ENCODE measurements at regions not wholly inside any gene's neighbourhood (a gene's known extent, or its start where the extent isn't known, plus 50 kb on each side); places are given as distances from the start of the nearest gene placed in this dataset.

DNA sequence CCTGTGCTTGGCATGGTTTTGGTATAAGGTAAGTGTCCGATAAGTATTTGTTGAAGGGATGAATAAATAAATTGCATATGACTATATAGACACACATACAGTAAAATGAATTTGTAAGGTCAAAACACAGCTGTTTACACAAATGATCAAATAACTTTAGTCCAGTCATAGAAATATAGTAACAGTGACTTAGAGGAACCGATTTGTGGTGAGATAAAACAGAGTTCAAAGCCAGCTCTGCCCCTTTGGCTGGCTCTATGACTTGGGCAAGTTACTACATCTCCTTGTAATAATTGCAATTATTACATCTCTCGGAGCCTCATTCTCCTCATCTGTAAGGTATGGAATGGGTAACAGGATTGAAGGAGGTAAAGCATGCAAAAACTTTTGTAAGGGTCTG lies 384.0 kb downstream of the PLK2 start:
- ChIA-PET CTCF (no interaction called here), POLR2A (no interaction called here)
- Histone ChIP-seq H3K4me1 (ENCODE audit: control insufficient read depth in 1 of 2, extremely low read depth in 1 of 2, insufficient read depth in 2 of 2, low read length in 2 of 2) (no peaks in the 10 kb centered on the region), H3K27me3 (replicated peaks in 1 of 2; ENCODE audit: control insufficient read depth in 2 of 2, extremely low read depth in 1 of 2, insufficient read depth in 2 of 2, low read length in 1 of 2) (no peaks in the 10 kb centered on the region), H3K27ac (ENCODE audit: low read length) (no peak overlapping the region), H3K9me3 (no peaks in the 10 kb centered on the region), H3K36me3 (ENCODE audit: control insufficient read depth in 2 of 2, extremely low read depth in 1 of 2, insufficient read depth in 1 of 2, low read length in 1 of 2) (no peaks in the 10 kb centered on the region), H3K4me3 (ENCODE audit: control insufficient read depth in 1 of 2, extremely low read depth in 1 of 2, low read length in 1 of 2) (no peak overlapping the region)
- no peak overlapping the region for H3K4me3 Mint-ChIP-seq
- H3K9me3 Mint-ChIP-seq, result no peaks in the 10 kb centered on the region
- ATAC-seq (replicated peaks in 1 of 4) (no peak), DNase-seq (no peak)
- H3K27me3 Mint-ChIP-seq, result no peaks in the 10 kb centered on the region
- no peak overlapping the region for H3K27ac Mint-ChIP-seq
- no peaks in the 10 kb centered on the region for H3K36me3 Mint-ChIP-seq
- no CpG with 5 or more reads among the region's 3 CpGs for WGBS (ENCODE audit: insufficient coverage)
- peaks cover 0 to 5% (median 0%) of the 10 kb centered on the region in 3 donors for H3K4me1 Mint-ChIP-seq

DNA sequence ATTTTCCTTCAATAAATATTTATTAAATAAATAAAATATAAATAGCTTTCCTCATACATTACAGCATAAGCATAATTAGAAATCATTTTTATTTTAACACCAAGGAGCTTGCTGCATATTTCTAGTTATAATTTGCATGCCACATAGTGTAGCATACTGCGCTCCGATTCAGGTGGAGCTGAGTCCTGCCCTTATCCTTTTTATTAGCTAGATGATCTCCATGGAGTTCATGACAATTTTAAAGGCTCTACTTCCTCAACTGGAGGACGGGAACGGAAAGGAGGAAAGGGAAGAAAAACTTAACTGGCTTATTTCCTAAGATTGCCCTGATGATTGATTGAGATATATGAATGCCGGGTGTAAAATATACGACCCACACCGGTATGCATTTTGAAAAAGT lies 385.2 kb downstream of the PLK2 start:
- H3K27me3 Mint-ChIP-seq, result no peaks in the 10 kb centered on the region
- ChIA-PET CTCF (no interaction called here), POLR2A (interaction anchor here in 1 of 2 donors (0.5 kb wide), 1 partner anchor 1186 kb away, joined by 3 read pairs; no protein-coding TSS in a partner anchor)
- DNase-seq (no peak), ATAC-seq (replicated peaks in 1 of 4) (no peak)
- no peaks in the 10 kb centered on the region for H3K36me3 ChIP-seq (ENCODE audit: control insufficient read depth in 2 of 2, extremely low read depth in 1 of 2, insufficient read depth in 1 of 2, low read length in 1 of 2)
- no peak overlapping the region for H3K27ac ChIP-seq (ENCODE audit: low read length)
- no peaks in the 10 kb centered on the region for H3K27me3 ChIP-seq (replicated peaks in 1 of 2; ENCODE audit: control insufficient read depth in 2 of 2, extremely low read depth in 1 of 2, insufficient read depth in 2 of 2, low read length in 1 of 2)
- no peaks in the 10 kb centered on the region for H3K9me3 Mint-ChIP-seq
- H3K27ac Mint-ChIP-seq, result no peak overlapping the region
- no peaks in the 10 kb centered on the region for H3K36me3 Mint-ChIP-seq
- peaks cover 0 to 5% (median 0%) of the 10 kb centered on the region in 3 donors for H3K4me1 Mint-ChIP-seq
- no peaks in the 10 kb centered on the region for H3K4me1 ChIP-seq (ENCODE audit: control insufficient read depth in 1 of 2, extremely low read depth in 1 of 2, insufficient read depth in 2 of 2, low read length in 2 of 2)
- no peaks in the 10 kb centered on the region for H3K9me3 ChIP-seq
- H3K4me3 Mint-ChIP-seq, result no peak overlapping the region
- WGBS (ENCODE audit: insufficient coverage), result no CpG with 5 or more reads among the region's 7 CpGs
- no peak overlapping the region for H3K4me3 ChIP-seq (ENCODE audit: control insufficient read depth in 1 of 2, extremely low read depth in 1 of 2, low read length in 1 of 2)

DNA sequence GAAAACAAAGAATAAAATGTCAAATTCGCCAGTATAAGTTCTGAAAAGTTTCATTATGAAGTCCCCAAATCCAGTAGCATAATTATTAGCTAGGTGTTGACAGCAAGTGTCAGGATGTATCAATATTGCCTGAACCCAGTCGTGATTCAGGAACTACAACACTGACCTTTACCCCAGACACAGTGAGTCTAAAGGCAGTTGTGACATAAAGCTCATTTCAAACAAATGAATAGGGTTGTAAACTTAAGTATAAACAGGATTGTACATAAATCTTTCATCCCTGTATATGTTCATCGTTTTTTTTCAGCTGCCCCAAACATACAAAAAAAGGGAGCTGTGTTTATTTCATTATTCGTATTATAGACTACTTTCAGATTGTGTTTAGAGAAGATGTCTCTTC lies 385.7 kb downstream of the PLK2 start:
- WGBS (ENCODE audit: insufficient coverage), result no CpG with 5 or more reads among the region's 4 CpGs
- Mint-ChIP-seq H3K4me1 (peaks cover 0 to 5% (median 0%) of the 10 kb centered on the region in 3 donors), H3K27ac (no peak overlapping the region), H3K27me3 (no peaks in the 10 kb centered on the region), H3K4me3 (no peak overlapping the region), H3K9me3 (no peaks in the 10 kb centered on the region), H3K36me3 (no peaks in the 10 kb centered on the region)
- Histone ChIP-seq H3K4me3 (ENCODE audit: control insufficient read depth in 1 of 2, extremely low read depth in 1 of 2, low read length in 1 of 2) (no peak overlapping the region), H3K4me1 (ENCODE audit: control insufficient read depth in 1 of 2, extremely low read depth in 1 of 2, insufficient read depth in 2 of 2, low read length in 2 of 2) (no peaks in the 10 kb centered on the region), H3K36me3 (ENCODE audit: control insufficient read depth in 2 of 2, extremely low read depth in 1 of 2, insufficient read depth in 1 of 2, low read length in 1 of 2) (no peaks in the 10 kb centered on the region), H3K27ac (ENCODE audit: low read length) (no peak overlapping the region), H3K27me3 (replicated peaks in 1 of 2; ENCODE audit: control insufficient read depth in 2 of 2, extremely low read depth in 1 of 2, insufficient read depth in 2 of 2, low read length in 1 of 2) (no peaks in the 10 kb centered on the region), H3K9me3 (no peaks in the 10 kb centered on the region)
- ChIA-PET CTCF (no interaction called here), POLR2A (no interaction called here)
- ATAC-seq (replicated peaks in 1 of 4), result no peak
- no peak for DNase-seq

DNA sequence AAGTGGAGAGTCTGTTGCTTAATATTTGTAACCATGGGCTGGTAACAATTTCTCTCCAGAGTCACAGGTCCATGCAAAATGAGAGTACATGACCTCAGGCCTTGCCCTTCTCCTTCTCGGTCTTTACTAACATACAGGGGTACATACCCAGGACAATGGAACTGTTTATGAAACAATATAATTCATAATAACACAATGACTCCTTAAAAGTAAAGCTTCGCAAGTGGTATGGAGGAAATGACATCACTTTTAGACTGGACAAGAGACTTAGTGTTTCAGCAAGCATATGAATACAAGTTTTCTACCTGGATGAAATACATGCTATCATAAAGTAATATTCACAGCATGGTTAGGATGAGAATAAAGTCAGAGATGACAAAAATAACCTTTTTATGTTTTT lies 386.6 kb downstream of the PLK2 start:
- H3K9me3 ChIP-seq, result no peaks in the 10 kb centered on the region
- no CpG with 5 or more reads among the region's 2 CpGs for WGBS (ENCODE audit: insufficient coverage)
- H3K27ac ChIP-seq (ENCODE audit: low read length), result no peak overlapping the region
- ATAC-seq (replicated peaks in 1 of 4) (no peak), DNase-seq (no peak)
- no peaks in the 10 kb centered on the region for H3K36me3 ChIP-seq (ENCODE audit: control insufficient read depth in 2 of 2, extremely low read depth in 1 of 2, insufficient read depth in 1 of 2, low read length in 1 of 2)
- CTCF ChIA-PET, result no interaction called here
- H3K4me1 Mint-ChIP-seq, result peaks cover 0 to 5% (median 0%) of the 10 kb centered on the region in 3 donors
- no peak overlapping the region for H3K4me3 ChIP-seq (ENCODE audit: control insufficient read depth in 1 of 2, extremely low read depth in 1 of 2, low read length in 1 of 2)
- H3K4me1 ChIP-seq (ENCODE audit: control insufficient read depth in 1 of 2, extremely low read depth in 1 of 2, insufficient read depth in 2 of 2, low read length in 2 of 2), result no peaks in the 10 kb centered on the region
- H3K4me3 Mint-ChIP-seq, result no peak overlapping the region
- no peaks in the 10 kb centered on the region for H3K36me3 Mint-ChIP-seq
- no peaks in the 10 kb centered on the region for H3K27me3 ChIP-seq (replicated peaks in 1 of 2; ENCODE audit: control insufficient read depth in 2 of 2, extremely low read depth in 1 of 2, insufficient read depth in 2 of 2, low read length in 1 of 2)
- no peak overlapping the region for H3K27ac Mint-ChIP-seq
- no peaks in the 10 kb centered on the region for H3K27me3 Mint-ChIP-seq
- no peaks in the 10 kb centered on the region for H3K9me3 Mint-ChIP-seq
- POLR2A ChIA-PET, result no interaction called here

DNA sequence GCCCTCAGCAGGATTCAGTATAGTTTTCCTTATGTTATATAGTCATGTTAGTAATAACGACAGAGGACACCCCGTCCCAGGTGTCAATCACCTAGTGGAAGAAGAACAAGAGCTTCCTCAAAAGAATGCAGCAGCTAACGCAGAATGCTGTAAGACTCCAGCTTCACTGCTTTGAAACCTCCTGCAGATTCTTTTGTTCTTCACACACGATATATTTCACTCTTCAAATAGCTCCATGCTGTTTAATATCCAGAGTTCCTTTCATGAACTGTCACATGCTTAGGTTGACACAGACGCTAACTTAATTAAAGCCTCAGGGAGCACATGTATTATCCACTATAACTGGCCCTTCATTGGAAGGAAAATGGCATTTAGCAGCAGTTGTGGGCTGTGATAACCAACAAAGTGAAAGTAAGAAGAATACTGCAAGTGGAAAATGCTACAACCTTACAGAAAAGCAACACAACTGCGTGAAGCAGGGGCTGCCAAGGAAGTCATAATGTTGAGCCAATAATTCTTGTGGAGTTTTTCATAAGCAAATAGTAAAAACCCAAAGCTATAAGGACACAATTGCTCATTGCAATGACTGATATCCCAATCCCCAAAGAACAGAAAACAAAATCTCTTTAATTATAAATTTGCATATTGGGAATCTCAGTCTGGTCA lies 387.5 kb downstream of the PLK2 start:
- H3K36me3 Mint-ChIP-seq, result no peaks in the 10 kb centered on the region
- H3K9me3 ChIP-seq, result no peaks in the 10 kb centered on the region
- H3K27ac ChIP-seq (ENCODE audit: low read length), result no peak overlapping the region
- peaks cover 0 to 5% (median 0%) of the 10 kb centered on the region in 3 donors for H3K4me1 Mint-ChIP-seq
- POLR2A ChIA-PET, result no interaction called here
- WGBS (ENCODE audit: insufficient coverage), result no CpG with 5 or more reads among the region's 6 CpGs
- H3K9me3 Mint-ChIP-seq, result no peaks in the 10 kb centered on the region
- no peak overlapping the region for H3K27ac Mint-ChIP-seq
- no peak overlapping the region for H3K4me3 Mint-ChIP-seq
- H3K4me3 ChIP-seq (ENCODE audit: control insufficient read depth in 1 of 2, extremely low read depth in 1 of 2, low read length in 1 of 2), result no peak overlapping the region
- H3K4me1 ChIP-seq (ENCODE audit: control insufficient read depth in 1 of 2, extremely low read depth in 1 of 2, insufficient read depth in 2 of 2, low read length in 2 of 2), result no peaks in the 10 kb centered on the region
- no peaks in the 10 kb centered on the region for H3K27me3 Mint-ChIP-seq
- H3K27me3 ChIP-seq (replicated peaks in 1 of 2; ENCODE audit: control insufficient read depth in 2 of 2, extremely low read depth in 1 of 2, insufficient read depth in 2 of 2, low read length in 1 of 2), result no peaks in the 10 kb centered on the region
- CTCF ChIA-PET, result no interaction called here
- no peaks in the 10 kb centered on the region for H3K36me3 ChIP-seq (ENCODE audit: control insufficient read depth in 2 of 2, extremely low read depth in 1 of 2, insufficient read depth in 1 of 2, low read length in 1 of 2)
- no peak for DNase-seq
- ATAC-seq (replicated peaks in 1 of 4), result no peak

DNA sequence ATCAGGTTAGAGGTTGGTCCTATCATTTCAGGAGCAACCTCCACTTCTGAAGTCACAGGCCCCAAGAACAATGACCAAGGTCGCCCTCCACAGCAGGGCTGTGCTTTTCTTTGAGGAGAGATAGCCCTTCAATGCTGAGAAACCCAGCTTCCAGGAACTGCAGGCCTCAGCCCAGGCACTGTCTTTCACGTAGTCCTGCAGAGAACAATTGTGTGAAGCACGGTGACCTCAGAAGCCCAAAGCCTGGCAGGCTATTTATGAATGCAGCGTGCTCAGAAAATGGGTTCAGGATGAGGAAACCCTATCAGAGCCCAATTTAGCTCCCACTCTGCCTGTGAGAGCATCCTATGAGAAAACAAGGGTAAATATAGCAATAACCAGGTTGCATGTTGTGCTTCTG lies 388.3 kb downstream of the PLK2 start:
- ChIA-PET CTCF (no interaction called here), POLR2A (no interaction called here)
- H3K4me3 ChIP-seq (ENCODE audit: control insufficient read depth in 1 of 2, extremely low read depth in 1 of 2, low read length in 1 of 2), result no peak overlapping the region
- H3K4me1 ChIP-seq (ENCODE audit: control insufficient read depth in 1 of 2, extremely low read depth in 1 of 2, insufficient read depth in 2 of 2, low read length in 2 of 2), result peaks cover 0 to 4% of the 10 kb centered on the region in 2 experiments
- no peaks in the 10 kb centered on the region for H3K27me3 ChIP-seq (replicated peaks in 1 of 2; ENCODE audit: control insufficient read depth in 2 of 2, extremely low read depth in 1 of 2, insufficient read depth in 2 of 2, low read length in 1 of 2)
- ATAC-seq (replicated peaks in 1 of 4) (no peak), DNase-seq (no peak)
- H3K36me3 Mint-ChIP-seq, result no peaks in the 10 kb centered on the region
- 79% methylated on average over 2 of the region's 4 CpGs for WGBS (ENCODE audit: insufficient coverage)
- peaks cover 0 to 5% (median 0%) of the 10 kb centered on the region in 3 donors for H3K4me1 Mint-ChIP-seq
- H3K9me3 Mint-ChIP-seq, result no peaks in the 10 kb centered on the region
- no peaks in the 10 kb centered on the region for H3K9me3 ChIP-seq
- H3K4me3 Mint-ChIP-seq, result no peak overlapping the region
- H3K27ac ChIP-seq (ENCODE audit: low read length), result no peak overlapping the region
- H3K36me3 ChIP-seq (ENCODE audit: control insufficient read depth in 2 of 2, extremely low read depth in 1 of 2, insufficient read depth in 1 of 2, low read length in 1 of 2), result no peaks in the 10 kb centered on the region
- H3K27ac Mint-ChIP-seq, result no peak overlapping the region
- H3K27me3 Mint-ChIP-seq, result no peaks in the 10 kb centered on the region

DNA sequence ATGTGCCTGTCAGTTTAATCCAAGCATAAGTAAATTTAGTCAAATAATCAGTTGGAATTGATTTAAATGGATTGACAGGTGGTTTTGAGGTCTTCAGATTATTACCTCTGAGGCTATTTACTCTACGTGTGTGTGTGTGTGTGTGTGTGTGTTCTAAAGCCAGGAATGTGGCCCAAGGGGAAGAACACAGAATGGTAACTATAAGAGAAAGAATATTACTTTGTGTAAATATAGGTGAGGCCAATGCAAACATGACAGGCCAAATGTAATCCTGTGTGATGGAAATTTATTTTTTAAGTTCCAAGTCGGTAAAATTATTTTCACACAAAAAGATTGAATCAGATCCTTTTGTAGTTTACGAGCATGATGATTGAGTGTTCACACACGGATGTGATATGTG lies 390.0 kb downstream of the PLK2 start:
- H3K4me1 ChIP-seq (ENCODE audit: control insufficient read depth in 1 of 2, extremely low read depth in 1 of 2, insufficient read depth in 2 of 2, low read length in 2 of 2), result peaks cover 0 to 6% of the 10 kb centered on the region in 2 experiments
- CTCF ChIA-PET, result no interaction called here
- WGBS (ENCODE audit: insufficient coverage), result 83% methylated on average over 1 of the region's 4 CpGs
- H3K27ac ChIP-seq (ENCODE audit: low read length), result no peak overlapping the region
- Mint-ChIP-seq H3K27ac (no peak overlapping the region), H3K4me3 (no peak overlapping the region), H3K27me3 (no peaks in the 10 kb centered on the region), H3K4me1 (peaks cover 0 to 5% (median 0%) of the 10 kb centered on the region in 3 donors), H3K9me3 (no peaks in the 10 kb centered on the region), H3K36me3 (no peaks in the 10 kb centered on the region)
- POLR2A ChIA-PET, result no interaction called here
- H3K36me3 ChIP-seq (ENCODE audit: control insufficient read depth in 2 of 2, extremely low read depth in 1 of 2, insufficient read depth in 1 of 2, low read length in 1 of 2), result no peaks in the 10 kb centered on the region
- DNase-seq (no peak), ATAC-seq (replicated peaks in 1 of 4) (no peak)
- no peak overlapping the region for H3K4me3 ChIP-seq (ENCODE audit: control insufficient read depth in 1 of 2, extremely low read depth in 1 of 2, low read length in 1 of 2)
- no peaks in the 10 kb centered on the region for H3K9me3 ChIP-seq
- no peaks in the 10 kb centered on the region for H3K27me3 ChIP-seq (replicated peaks in 1 of 2; ENCODE audit: control insufficient read depth in 2 of 2, extremely low read depth in 1 of 2, insufficient read depth in 2 of 2, low read length in 1 of 2)
